Nephron (organoid): ENCODE measurements at regions not wholly inside any gene's neighbourhood (a gene's known extent, or its start where the extent isn't known, plus 50 kb on each side); places are given as distances from the start of the nearest gene placed in this dataset.
"Not testable (repeated sequence)": the region's sequence is repeated elsewhere in the genome, so short reads cannot be mapped to it uniquely, and the experiment has no call there.

Experiments
- H3K27ac Mint-ChIP-seq, 3 experiments: 2 replicates each; pipeline ENCODE4 v1.8.0; 2020; ENCODE audit warnings: mixed read lengths in 3 of 3, mild to moderate bottlenecking in 2 of 3, moderate library complexity in 1 of 3
- H3K27me3 Mint-ChIP-seq: 2 replicates; pipeline ENCODE4 v1.8.0; 2021; ENCODE audit warnings: low read depth, mild to moderate bottlenecking, moderate library complexity, mixed read lengths
- H3K36me3 Mint-ChIP-seq: 2 replicates; pipeline ENCODE4 v1.8.0; 2020; ENCODE audit warnings: low read depth, mixed read lengths
- H3K4me1 Mint-ChIP-seq: 2 replicates; pipeline ENCODE4 v1.8.0; 2020; ENCODE audit warnings: mixed read lengths
- H3K4me3 Mint-ChIP-seq, 3 experiments: 2 replicates each; pipeline ENCODE4 v1.8.0; 2020; ENCODE audit warnings: mild to moderate bottlenecking in 3 of 3, mixed read lengths in 3 of 3, moderate library complexity in 2 of 3
- H3K9me3 Mint-ChIP-seq: 2 replicates; pipeline ENCODE4 v1.8.0; 2020; ENCODE audit warnings: mixed read lengths
- CTCF ChIP-seq, 3 experiments: fragments of 200-600 bp; sonication (generic); IDR thresholded peaks; one replicate each; pipeline ENCODE4 v1.5.0; 2021; ENCODE audit warnings: antibody characterized with exemption in 3 of 3; ENCODE audit not compliant: unreplicated experiment in 3 of 3

GRCh38 chrX:98924511-98924910, 1485.6 kb downstream of the PCDH19 start:
- no peaks in the 10 kb centered on the region for H3K27me3 Mint-ChIP-seq
- H3K27ac Mint-ChIP-seq = peak overlapping the region in 1 of 3 experiments; percentile 39
- peaks cover 6% of the 10 kb centered on the region for H3K36me3 Mint-ChIP-seq
- H3K4me3 Mint-ChIP-seq = no peak overlapping the region
- H3K4me1 Mint-ChIP-seq = no peaks in the 10 kb centered on the region
- no peak for TF ChIP-seq CTCF (IDR thresholded peaks at IDR 0.05; ENCODE audit: unreplicated experiment in 3 of 3)
- H3K9me3 Mint-ChIP-seq = peaks cover 4% of the 10 kb centered on the region

- no peak overlapping the region for H3K27ac Mint-ChIP-seq
- no peak overlapping the region for H3K4me3 Mint-ChIP-seq
- TF ChIP-seq CTCF (IDR thresholded peaks at IDR 0.05; ENCODE audit: unreplicated experiment in 3 of 3) = no peak
- no peaks in the 10 kb centered on the region for H3K9me3 Mint-ChIP-seq
- no peaks in the 10 kb centered on the region for H3K27me3 Mint-ChIP-seq
- no peaks in the 10 kb centered on the region for H3K4me1 Mint-ChIP-seq
- peaks cover 5% of the 10 kb centered on the region for H3K36me3 Mint-ChIP-seq
Measured at GRCh38 chrX:98897191-98897590, 1512.9 kb downstream of the PCDH19 start.

- TF ChIP-seq CTCF (IDR thresholded peaks at IDR 0.05; ENCODE audit: unreplicated experiment in 3 of 3) = peak in 1 of 3 experiments; percentile 6
- not testable (repeated sequence) for H3K9me3 Mint-ChIP-seq, H3K4me3 Mint-ChIP-seq, H3K27ac Mint-ChIP-seq, H3K4me1 Mint-ChIP-seq, H3K27me3 Mint-ChIP-seq, H3K36me3 Mint-ChIP-seq
Measured at GRCh38 chrX:98850639-98851038, 1559.4 kb downstream of the PCDH19 start.
